HG02642 (cell line): ENCODE measurements at regions not wholly inside any gene's neighbourhood (a gene's known extent, or its start where the extent isn't known, plus 50 kb on each side); places are given as distances from the start of the nearest gene placed in this dataset.

Experiments
- ATAC-seq: cut with Tn5 transposase; IDR thresholded peaks from one replicate; pipeline ENCODE4 v1.9.1; 2021; ENCODE audit warnings: mild to moderate bottlenecking; ENCODE audit not compliant: unreplicated experiment, poor library complexity

GRCh38 chr4:144202081-144202480, 61.6 kb upstream of the GYPA start:
- ATAC-seq = no peak

- ATAC-seq = no peak
Measured at GRCh38 chr4:144203155-144203554, 62.6 kb upstream of the GYPA start.

DNA sequence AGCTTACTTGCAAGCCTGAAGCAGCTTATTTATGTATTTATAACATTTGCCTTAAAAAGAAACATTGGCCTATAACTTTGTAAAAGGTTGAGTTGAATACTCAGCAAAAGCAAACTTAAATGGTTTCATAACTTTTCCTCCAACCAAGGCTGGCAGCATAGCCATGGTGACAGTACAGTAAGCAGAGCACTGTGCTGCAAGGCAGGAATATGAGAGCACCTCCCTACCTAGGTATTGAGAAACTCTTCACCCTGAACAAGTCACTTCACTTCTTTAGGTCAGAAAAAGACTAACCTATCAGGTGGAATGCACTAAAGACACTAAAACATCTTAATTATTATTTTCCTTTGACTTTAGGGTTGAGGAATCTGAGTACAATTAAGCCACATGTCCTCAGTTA, 63.9 kb upstream of the GYPA start:
- no peak for ATAC-seq

DNA sequence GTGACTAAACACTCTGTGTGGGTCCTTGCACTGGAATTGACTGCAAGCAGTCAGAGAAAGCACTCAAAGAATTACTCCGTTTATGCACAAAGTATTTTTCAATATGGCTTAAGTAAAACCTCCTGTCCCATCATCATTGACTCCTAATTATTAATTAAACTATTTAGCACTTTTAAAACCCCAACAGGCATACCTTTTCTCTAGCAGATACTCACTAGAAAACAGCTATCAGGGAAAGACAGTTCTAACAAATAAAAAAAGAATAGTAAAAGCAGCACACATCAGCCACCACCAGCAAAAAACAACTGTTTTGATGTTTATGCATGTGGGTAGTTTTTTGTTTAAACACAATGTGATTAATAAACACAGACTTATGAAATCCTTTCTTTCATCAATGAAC, 66.2 kb upstream of the GYPA start:
- no peak for ATAC-seq

GRCh38 chr4:144208074-144208473, 67.6 kb upstream of the GYPA start:
- no peak for ATAC-seq

GRCh38 chr4:144209491-144209890, 69.0 kb upstream of the GYPA start:
- no peak for ATAC-seq

DNA sequence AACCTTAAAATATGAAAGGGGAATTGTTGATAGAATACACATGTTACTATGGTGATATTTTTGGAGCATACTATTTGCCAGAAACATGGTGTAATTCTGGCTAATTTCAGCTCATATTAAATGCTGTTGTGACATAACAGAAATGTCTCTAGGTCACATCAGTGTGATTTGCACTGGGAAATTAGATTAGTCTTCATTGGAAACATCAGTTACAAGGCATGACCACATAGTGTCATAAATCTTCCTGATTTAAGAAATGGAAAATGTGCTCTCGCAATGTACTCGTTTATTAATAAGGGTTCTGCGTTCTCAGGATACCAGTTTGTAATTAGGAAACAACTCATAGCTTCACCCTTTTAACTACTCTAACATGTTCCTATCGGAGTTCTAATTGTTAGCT, 72.9 kb upstream of the GYPA start:
- ATAC-seq = no peak

- ATAC-seq = no peak
Measured at GRCh38 chr4:144223149-144223548, 82.6 kb upstream of the GYPA start.

GRCh38 chr4:144223661-144224060, 83.1 kb upstream of the GYPA start:
- ATAC-seq = no peak

DNA sequence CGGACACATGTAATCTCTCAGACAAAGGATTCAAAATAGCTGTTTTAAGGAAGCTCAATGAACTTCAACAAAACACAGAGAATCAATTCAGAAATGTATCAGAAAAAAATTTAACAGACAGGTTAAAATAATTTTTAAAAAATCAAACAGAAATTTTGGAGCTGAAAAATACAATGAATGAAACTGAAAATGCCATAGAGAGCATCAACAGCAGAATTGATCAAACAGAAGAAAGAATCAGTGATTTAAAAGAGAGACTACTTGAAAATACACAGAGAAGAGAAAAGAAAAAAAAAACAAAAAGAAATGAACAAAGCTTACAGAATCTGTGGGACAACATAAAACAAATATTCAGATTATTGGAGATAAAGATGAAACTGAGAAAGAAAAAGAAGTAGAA, 118.8 kb upstream of the GYPA start:
- no peak for ATAC-seq

- no peak for ATAC-seq
Measured at GRCh38 chr4:144267084-144267483, 126.6 kb upstream of the GYPA start.

DNA sequence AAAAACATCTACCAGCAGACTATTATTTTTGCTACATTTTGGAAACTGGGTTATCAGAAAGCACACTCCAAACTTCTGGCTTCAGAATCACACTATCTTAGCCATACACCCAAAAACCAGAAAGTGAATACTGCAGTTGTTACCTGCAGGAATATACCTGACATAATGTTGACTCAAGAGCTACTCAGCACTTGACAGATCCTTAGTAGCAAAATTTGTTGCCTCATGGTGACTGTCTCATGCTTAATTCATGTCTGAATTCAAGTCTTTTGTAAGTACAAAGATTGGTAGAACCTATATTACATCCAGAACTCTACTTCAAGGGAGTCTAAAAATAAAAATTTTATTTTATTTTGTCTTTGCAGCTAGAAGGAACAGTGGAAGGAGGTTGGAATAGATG, 140.2 kb upstream of the GYPA start:
- ATAC-seq = no peak

- no peak for ATAC-seq
Measured at GRCh38 chr4:144283526-144283925, 143.0 kb upstream of the GYPA start.

DNA sequence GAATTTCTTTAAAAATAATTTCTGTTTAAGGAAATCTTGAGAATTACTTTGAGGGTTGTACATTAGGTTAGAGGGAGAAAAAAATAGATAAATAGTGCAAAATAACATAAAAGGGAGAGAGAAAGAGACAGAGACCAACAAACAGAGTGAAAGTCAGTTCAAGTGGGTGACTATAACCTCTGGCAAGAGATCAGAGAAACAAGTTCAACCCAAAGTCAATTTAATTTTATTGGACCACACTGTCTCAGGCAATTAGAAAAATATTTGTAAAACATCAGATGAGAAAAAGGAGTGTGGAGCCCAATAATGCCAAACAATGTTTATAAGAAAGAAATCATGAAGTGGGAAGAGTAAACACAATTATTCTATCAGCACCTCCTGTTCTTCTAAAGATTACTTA, 143.5 kb upstream of the GYPA start:
- no peak for ATAC-seq

- ATAC-seq = peak; percentile 89
Measured at GRCh38 chr4:144288011-144288903, 147.7 kb upstream of the GYPA start.

DNA sequence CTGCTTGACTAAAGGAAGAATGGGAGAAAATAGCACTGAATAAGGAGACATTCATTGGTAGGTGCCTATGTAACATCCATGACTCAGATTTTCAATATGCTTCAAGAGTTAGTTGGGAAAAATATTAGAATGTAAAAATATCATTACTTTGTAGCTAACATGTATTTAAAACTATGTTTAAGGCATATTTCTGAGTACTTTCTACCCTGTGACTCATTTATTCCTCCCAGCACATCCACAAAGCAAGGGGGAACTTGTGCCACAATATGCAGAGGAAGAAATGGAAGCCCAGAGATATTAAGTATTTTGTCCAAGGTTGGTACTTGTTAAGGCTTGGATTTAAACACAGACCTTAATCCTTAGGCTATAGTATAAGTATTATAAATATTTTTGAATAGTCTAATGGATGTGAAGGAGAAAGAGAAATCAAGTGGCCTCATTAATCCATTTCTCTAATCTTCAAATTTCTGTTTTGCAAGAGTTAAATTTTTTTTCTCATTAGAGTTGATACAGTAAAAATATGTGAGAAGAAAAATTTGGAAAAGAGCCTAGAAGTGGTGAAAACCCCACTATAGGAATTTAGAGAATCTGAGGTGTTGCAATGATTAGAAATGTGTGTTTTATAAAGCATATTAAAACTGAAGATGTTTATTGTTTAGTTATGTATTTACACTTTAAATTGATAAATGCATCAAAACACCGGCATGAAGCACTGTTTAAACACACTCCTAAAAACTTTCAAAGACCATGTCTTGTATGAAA, 149.3 kb upstream of the GYPA start:
- no peak for ATAC-seq

DNA sequence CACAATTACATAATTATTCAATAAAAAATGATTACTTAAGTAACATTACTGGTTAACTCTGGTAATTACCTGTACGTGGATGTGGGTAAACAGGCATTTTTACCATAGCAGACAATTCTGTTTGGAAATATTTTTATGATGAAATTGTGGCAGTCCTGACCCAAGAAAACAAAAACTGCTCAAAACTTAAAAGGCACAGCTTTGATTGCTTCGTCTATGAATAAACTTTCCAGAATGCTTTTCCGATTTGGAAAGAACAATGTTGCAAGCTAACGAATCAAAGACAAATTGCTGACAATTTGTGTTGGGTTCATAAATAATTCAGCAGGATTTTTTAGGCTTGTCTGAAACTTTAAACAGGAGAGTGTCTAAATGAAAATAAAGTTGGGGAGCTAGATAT, 150.6 kb upstream of the GYPA start:
- ATAC-seq = no peak

GRCh38 chr4:144294211-144294610, 153.7 kb upstream of the GYPA start:
- no peak for ATAC-seq

- ATAC-seq = no peak
Measured at GRCh38 chr4:144295286-144295995, 154.9 kb upstream of the GYPA start.

DNA sequence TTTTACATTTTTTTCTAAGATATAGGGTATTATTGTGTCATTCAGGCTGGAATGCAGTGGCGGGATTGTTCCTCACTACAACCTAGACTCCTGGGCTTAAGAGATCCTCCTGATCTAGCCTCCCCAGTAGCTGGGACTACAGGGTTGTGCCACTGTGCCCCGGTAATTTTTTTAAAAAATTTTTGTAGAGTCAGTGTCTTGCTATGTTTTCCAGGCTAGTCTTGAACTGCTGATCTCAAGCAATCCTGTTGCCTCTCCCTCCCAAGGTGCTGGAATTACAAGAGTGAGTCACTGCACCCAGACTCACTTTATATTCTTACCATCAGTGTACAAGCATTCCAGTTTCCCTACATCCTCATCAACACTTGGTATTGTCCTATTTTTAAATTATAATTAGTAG, 156.4 kb upstream of the GYPA start:
- ATAC-seq = no peak

DNA sequence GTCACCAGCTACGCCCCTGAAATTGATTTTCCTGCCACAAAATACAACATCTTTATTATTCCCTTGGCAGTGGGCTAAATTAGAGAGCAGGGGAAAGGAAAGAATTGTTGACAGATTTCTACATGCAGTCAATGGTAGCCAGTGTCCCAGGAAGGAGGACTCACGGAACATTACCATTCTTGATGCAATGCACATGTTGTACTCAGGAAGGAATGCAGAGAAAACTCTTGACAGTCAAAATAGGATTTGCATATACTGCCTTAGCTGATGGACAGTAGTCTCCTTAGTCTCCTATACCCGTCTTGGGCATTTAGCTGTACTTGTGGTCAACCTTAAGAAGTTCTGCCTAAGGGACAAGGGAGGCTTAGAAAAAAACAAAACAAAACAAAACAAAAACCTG, 158.0 kb upstream of the GYPA start:
- ATAC-seq = no peak
